ENCODE measurements at regions not wholly inside any gene's neighbourhood (a gene's known extent, or its start where the extent isn't known, plus 50 kb on each side); places are given as distances from the start of the nearest gene placed in this dataset.

- 70 to 75% methylated on average over 1 of the region's 1 CpG for WGBS, 2 experiments (ENCODE audit: low coverage in 1 of 2, low lambda C conversion rate in 2 of 2, missing lambda C conversion rate in 2 of 2)
- H3K27ac ChIP-seq: no peak overlapping the region
- H3K4me2 ChIP-seq (ENCODE audit: unreplicated experiment): no peak overlapping the region
- no peaks in the 10 kb centered on the region for H3K9me3 ChIP-seq (ENCODE audit: low read depth)
- H3F3A ChIP-seq (ENCODE audit: insufficient read depth): peaks cover 16% of the 10 kb centered on the region
- H2AFZ ChIP-seq: no peak overlapping the region
- no peak overlapping the region for H3K9ac ChIP-seq
- H3K9me2 ChIP-seq (ENCODE audit: insufficient read depth): no peaks in the 10 kb centered on the region
- H3K4me3 ChIP-seq: no peak overlapping the region
- no peaks in the 10 kb centered on the region for H3K36me3 ChIP-seq (ENCODE audit: low read depth)
- H3K4me1 ChIP-seq (ENCODE audit: insufficient read depth): peaks cover 24% of the 10 kb centered on the region
- TF ChIP-seq EZH2phosphoT487 (IDR thresholded peaks at IDR 0.05; ENCODE audit: insufficient read depth, low read depth): no peak
- no peak for TF ChIP-seq EZH2 (IDR thresholded peaks at IDR 0.05; ENCODE audit: insufficient read depth, poor library complexity, severe bottlenecking)
- in situ Hi-C loops (cut with MboI): no loop called here
- no peaks in the 10 kb centered on the region for H4K20me1 ChIP-seq (ENCODE audit: insufficient read depth)
- no peaks in the 10 kb centered on the region for H3K79me2 ChIP-seq (ENCODE audit: insufficient read depth)
- no peak for DNase-seq
- H3K27me3 ChIP-seq (replicated peaks; ENCODE audit: insufficient read depth): no peaks in the 10 kb centered on the region
Observed at GRCh38 chr5:9710069-9710468, 79.9 kb upstream of the TAS2R1 start.

GRCh38 chr5:9707732-9708462 lies 77.7 kb upstream of the TAS2R1 start:
- Histone ChIP-seq H3K9me3 (ENCODE audit: low read depth) (no peaks in the 10 kb centered on the region), H3K27me3 (replicated peaks; ENCODE audit: insufficient read depth) (no peaks in the 10 kb centered on the region), H3K4me3 (no peak overlapping the region), H3K36me3 (ENCODE audit: low read depth) (no peaks in the 10 kb centered on the region), H3K79me2 (ENCODE audit: insufficient read depth) (no peaks in the 10 kb centered on the region), H4K20me1 (ENCODE audit: insufficient read depth) (no peaks in the 10 kb centered on the region), H3K27ac (no peak overlapping the region), H2AFZ (no peak overlapping the region), H3K9ac (no peak overlapping the region), H3K4me1 (ENCODE audit: insufficient read depth) (peaks cover 7% of the 10 kb centered on the region), H3K9me2 (ENCODE audit: insufficient read depth) (no peaks in the 10 kb centered on the region), H3K4me2 (ENCODE audit: unreplicated experiment) (no peak overlapping the region), H3F3A (ENCODE audit: insufficient read depth) (peaks cover 5% of the 10 kb centered on the region)
- DNase-seq: peak; percentile 27
- TF ChIP-seq EZH2 (IDR thresholded peaks at IDR 0.05; ENCODE audit: insufficient read depth, poor library complexity, severe bottlenecking) (no peak), EZH2phosphoT487 (IDR thresholded peaks at IDR 0.05; ENCODE audit: insufficient read depth, low read depth) (no peak)
- in situ Hi-C loops (cut with MboI): no loop called here
- 75% methylated on average over 12 of the region's 12 CpGs for WGBS, 2 experiments (ENCODE audit: low coverage in 1 of 2, low lambda C conversion rate in 2 of 2, missing lambda C conversion rate in 2 of 2)

GRCh38 chr5:9699681-9700080 lies 69.5 kb upstream of the TAS2R1 start:
- Histone ChIP-seq H3K27me3 (replicated peaks; ENCODE audit: insufficient read depth) (no peaks in the 10 kb centered on the region), H3K4me2 (ENCODE audit: unreplicated experiment) (peak overlapping the region; percentile 9), H3K9me3 (ENCODE audit: low read depth) (no peaks in the 10 kb centered on the region), H3F3A (ENCODE audit: insufficient read depth) (peaks cover 24% of the 10 kb centered on the region), H3K9ac (no peak overlapping the region), H3K79me2 (ENCODE audit: insufficient read depth) (no peaks in the 10 kb centered on the region), H3K4me1 (ENCODE audit: insufficient read depth) (peaks cover 32% of the 10 kb centered on the region), H2AFZ (no peak overlapping the region), H3K4me3 (no peak overlapping the region), H3K36me3 (ENCODE audit: low read depth) (no peaks in the 10 kb centered on the region), H3K27ac (no peak overlapping the region), H4K20me1 (ENCODE audit: insufficient read depth) (no peaks in the 10 kb centered on the region), H3K9me2 (ENCODE audit: insufficient read depth) (no peaks in the 10 kb centered on the region)
- DNase-seq: peak; percentile 45
- in situ Hi-C loops (cut with MboI): no loop called here
- TF ChIP-seq EZH2 (IDR thresholded peaks at IDR 0.05; ENCODE audit: insufficient read depth, poor library complexity, severe bottlenecking): no peak
- TF ChIP-seq EZH2phosphoT487 (IDR thresholded peaks at IDR 0.05; ENCODE audit: insufficient read depth, low read depth): no peak
- 42 to 47% methylated on average over 3 of the region's 3 CpGs for WGBS, 2 experiments (ENCODE audit: low coverage in 1 of 2, low lambda C conversion rate in 2 of 2, missing lambda C conversion rate in 2 of 2)

- H3K4me2 ChIP-seq (ENCODE audit: unreplicated experiment): peak overlapping the region; percentile 70
Observed at GRCh38 chr5:9698841-9699240, 68.7 kb upstream of the TAS2R1 start.

More at GRCh38 chr5:9698841-9699240, 68.7 kb upstream of the TAS2R1 start:
- no peak for TF ChIP-seq EZH2phosphoT487 (IDR thresholded peaks at IDR 0.05; ENCODE audit: insufficient read depth, low read depth)
- no peak for TF ChIP-seq EZH2 (IDR thresholded peaks at IDR 0.05; ENCODE audit: insufficient read depth, poor library complexity, severe bottlenecking)
- Histone ChIP-seq H3K9me2 (ENCODE audit: insufficient read depth) (no peaks in the 10 kb centered on the region), H3K79me2 (ENCODE audit: insufficient read depth) (no peaks in the 10 kb centered on the region), H3K27ac (peak overlapping the region; percentile 59), H3F3A (ENCODE audit: insufficient read depth) (peaks cover 24% of the 10 kb centered on the region), H3K9ac (peak overlapping the region; percentile 16), H4K20me1 (ENCODE audit: insufficient read depth) (no peaks in the 10 kb centered on the region), H3K4me3 (peak overlapping the region; percentile 46), H3K4me1 (ENCODE audit: insufficient read depth) (peaks cover 32% of the 10 kb centered on the region), H2AFZ (peak overlapping the region; percentile 12; the same call in 1 of the 2 replicates), H3K9me3 (ENCODE audit: low read depth) (no peaks in the 10 kb centered on the region), H3K36me3 (ENCODE audit: low read depth) (no peaks in the 10 kb centered on the region), H3K27me3 (replicated peaks; ENCODE audit: insufficient read depth) (no peaks in the 10 kb centered on the region)
- in situ Hi-C loops (cut with MboI): no loop called here
- peak; percentile 45 for DNase-seq
- WGBS, 2 experiments (ENCODE audit: low coverage in 1 of 2, low lambda C conversion rate in 2 of 2, missing lambda C conversion rate in 2 of 2): 19 to 34% methylated on average over 2 of the region's 2 CpGs

All from GM23248 (cell line).